CD8-positive, alpha-beta memory T cell (primary cell): ENCODE measurements at regions not wholly inside any gene's neighbourhood (a gene's known extent, or its start where the extent isn't known, plus 50 kb on each side); places are given as distances from the start of the nearest gene placed in this dataset.
A peak's percentile ranks its signal among the peaks of the same experiment; 100 is the strongest.

Source experiments
- CTCF ChIA-PET: fragments of 350-600 bp; sonication (Branson Sonifier 250); formaldehyde crosslinking; loops from one replicate; lab custom pipeline; 2021; ENCODE audit warnings: antibody characterized with exemption; lab: Charles Lee
- POLR2A ChIA-PET: fragments of 350-600 bp; sonication (Branson Sonifier 250); formaldehyde crosslinking; loops from one replicate; lab custom pipeline; 2021; ENCODE audit warnings: antibody characterized with exemption; lab: Charles Lee
- DNase-seq, 5 donors: peaks; one replicate each; pipeline versions ENCODE4 v3.0.0 to v3.0.0-alpha.2; 2020 to 2022; ENCODE audit warnings: mixed read lengths in 1 of 5
- H3K27ac ChIP-seq: one replicate; pipeline ENCODE4 v1.7.0; 2013; ENCODE audit warnings: low read depth, mild to moderate bottlenecking, low read length, moderate library complexity
- H3K27me3 ChIP-seq: 2 replicates; pipeline ENCODE4 v1.7.0; 2013; ENCODE audit warnings: low read length, mild to moderate bottlenecking; ENCODE audit not compliant: insufficient read depth, poor library complexity, severe bottlenecking
- H3K36me3 ChIP-seq: 2 replicates; pipeline ENCODE4 v1.7.0; 2013; ENCODE audit warnings: mild to moderate bottlenecking, low read length, moderate library complexity; ENCODE audit not compliant: insufficient read depth
- H3K4me1 ChIP-seq: 2 replicates; pipeline ENCODE4 v1.7.0; 2013; ENCODE audit warnings: mild to moderate bottlenecking, low read length, moderate library complexity; ENCODE audit not compliant: insufficient read depth
- H3K4me3 ChIP-seq: 2 replicates; pipeline ENCODE4 v1.7.0; 2013; ENCODE audit warnings: mild to moderate bottlenecking, low read length
- H3K9me3 ChIP-seq: 2 replicates; pipeline ENCODE4 v1.7.0; 2013; ENCODE audit warnings: mild to moderate bottlenecking, low read length
- H3K27ac Mint-ChIP-seq, 8 donors: one replicate each; pipeline ENCODE4 v1.8.0; 2020 to 2021; ENCODE audit warnings: mixed read lengths in 8 of 8, mild to moderate bottlenecking in 6 of 8, inconsistent platforms in 3 of 8, moderate library complexity in 3 of 8
- H3K27me3 Mint-ChIP-seq, 2 donors: one replicate each; pipeline ENCODE4 v1.8.0; 2020 to 2021; ENCODE audit warnings: mixed read lengths in 2 of 2, mild to moderate bottlenecking in 1 of 2, moderate library complexity in 1 of 2
- H3K36me3 Mint-ChIP-seq, 3 donors: one replicate each; pipeline ENCODE4 v1.8.0; 2020 to 2021; ENCODE audit warnings: mixed read lengths in 3 of 3, inconsistent platforms in 1 of 3, mild to moderate bottlenecking in 1 of 3
- H3K4me1 Mint-ChIP-seq, 3 donors: one replicate each; pipeline ENCODE4 v1.8.0; 2020 to 2021; ENCODE audit warnings: mixed read lengths in 3 of 3, inconsistent platforms in 1 of 3, mild to moderate bottlenecking in 1 of 3
- H3K4me3 Mint-ChIP-seq, 7 donors: one replicate each; pipeline ENCODE4 v1.8.0; 2020 to 2021; ENCODE audit warnings: mixed read lengths in 7 of 7, mild to moderate bottlenecking in 6 of 7, moderate library complexity in 4 of 7, inconsistent platforms in 2 of 7
- H3K9me3 Mint-ChIP-seq, 5 donors: one replicate each; pipeline ENCODE4 v1.8.0; 2020 to 2022; ENCODE audit warnings: mixed read lengths in 5 of 5, mild to moderate bottlenecking in 3 of 5, moderate library complexity in 2 of 5, inconsistent platforms in 1 of 5

DNA sequence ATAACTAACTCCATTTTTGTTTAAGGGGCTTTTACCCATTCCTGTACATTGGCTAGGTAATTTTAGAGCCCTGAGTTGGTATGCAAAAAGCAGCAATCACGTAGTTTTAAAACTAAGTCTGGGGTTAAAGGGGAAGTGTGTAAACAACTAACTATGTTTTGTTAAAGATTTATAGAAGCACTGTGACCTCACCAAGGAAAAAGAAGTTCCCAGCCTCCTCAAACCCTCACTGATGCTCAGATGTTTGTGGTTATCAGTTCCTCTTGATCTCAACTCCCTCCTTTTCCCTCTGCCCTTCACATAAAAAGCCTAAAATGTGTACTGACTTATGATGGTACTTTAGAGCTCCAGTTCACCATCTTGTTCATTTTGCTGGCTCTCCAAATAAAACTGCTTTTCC is 119.9 kb upstream of the IRX6 start:
- Mint-ChIP-seq H3K4me3 (no peak overlapping the region), H3K4me1 (peaks cover 3 to 4% (median 4%) of the 10 kb centered on the region in 3 donors), H3K27me3 (no peaks in the 10 kb centered on the region), H3K36me3 (no peaks in the 10 kb centered on the region), H3K9me3 (peaks cover 0 to 2% (median 0%) of the 10 kb centered on the region in 5 donors), H3K27ac (no peak overlapping the region)
- ChIA-PET POLR2A (no interaction called here), CTCF (no interaction called here)
- Histone ChIP-seq H3K36me3 (no peaks in the 10 kb centered on the region), H3K27me3 (no peaks in the 10 kb centered on the region), H3K4me3 (no peak overlapping the region), H3K4me1 (no peaks in the 10 kb centered on the region), H3K27ac (no peak overlapping the region), H3K9me3 (no peaks in the 10 kb centered on the region)
- no peak for DNase-seq

DNA sequence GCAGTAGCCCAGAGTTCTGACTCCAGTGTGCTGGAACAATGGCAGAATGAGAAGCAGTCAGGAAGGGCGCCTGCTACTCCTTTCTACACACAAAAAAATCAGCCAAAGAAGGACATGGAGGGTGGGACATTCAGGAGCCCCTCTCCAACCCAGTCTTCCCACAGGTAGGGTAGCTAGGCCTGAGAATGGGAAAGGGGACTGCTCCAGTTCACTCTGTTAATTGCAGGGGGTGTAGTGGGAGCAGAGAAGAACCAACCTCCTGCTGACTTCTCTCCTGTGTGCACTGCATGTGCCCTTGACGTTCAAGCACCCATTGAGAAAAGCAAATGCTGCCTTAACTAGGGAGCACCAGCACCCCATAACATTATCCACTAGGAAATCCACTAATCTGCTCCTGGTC is 119.1 kb upstream of the IRX6 start:
- peaks cover 0 to 2% (median 0%) of the 10 kb centered on the region in 5 donors for H3K9me3 Mint-ChIP-seq
- H3K4me3 ChIP-seq = no peak overlapping the region
- H3K36me3 ChIP-seq = no peaks in the 10 kb centered on the region
- CTCF ChIA-PET = no interaction called here
- H3K27me3 ChIP-seq = no peaks in the 10 kb centered on the region
- H3K4me1 Mint-ChIP-seq = peaks cover 3 to 4% (median 4%) of the 10 kb centered on the region in 3 donors
- H3K36me3 Mint-ChIP-seq = no peaks in the 10 kb centered on the region
- no peaks in the 10 kb centered on the region for H3K4me1 ChIP-seq
- H3K4me3 Mint-ChIP-seq = no peak overlapping the region
- no peaks in the 10 kb centered on the region for H3K27me3 Mint-ChIP-seq
- peak overlapping the region in 1 of 8 donors; percentile 3 for H3K27ac Mint-ChIP-seq
- H3K9me3 ChIP-seq = no peaks in the 10 kb centered on the region
- no peak overlapping the region for H3K27ac ChIP-seq
- no peak for DNase-seq
- POLR2A ChIA-PET = no interaction called here

- no peaks in the 10 kb centered on the region for H3K9me3 ChIP-seq
These were observed 116.1 kb upstream of the IRX6 start for GRCh38 chr16:55207693-55208428.

GRCh38 chr16:55209626-55210025 is 114.4 kb upstream of the IRX6 start:
- H3K36me3 ChIP-seq = no peaks in the 10 kb centered on the region
- CTCF ChIA-PET = no interaction called here
- no peaks in the 10 kb centered on the region for H3K27me3 ChIP-seq
- Mint-ChIP-seq H3K4me1 (no peaks in the 10 kb centered on the region), H3K9me3 (peaks cover 0 to 2% (median 0%) of the 10 kb centered on the region in 5 donors), H3K36me3 (no peaks in the 10 kb centered on the region), H3K4me3 (no peak overlapping the region), H3K27me3 (peaks cover 0 to 4% of the 10 kb centered on the region in 2 donors), H3K27ac (no peak overlapping the region)
- H3K4me1 ChIP-seq = no peaks in the 10 kb centered on the region
- POLR2A ChIA-PET = no interaction called here
- H3K27ac ChIP-seq = no peak overlapping the region
- no peak for DNase-seq
- H3K9me3 ChIP-seq = no peaks in the 10 kb centered on the region
- H3K4me3 ChIP-seq = no peak overlapping the region

More at GRCh38 chr16:55207693-55208428, 116.1 kb upstream of the IRX6 start:
- no peak overlapping the region for H3K4me3 Mint-ChIP-seq
- ChIA-PET CTCF (no interaction called here), POLR2A (no interaction called here)
- no peak overlapping the region for H3K27ac Mint-ChIP-seq
- H3K36me3 ChIP-seq = no peaks in the 10 kb centered on the region
- H3K36me3 Mint-ChIP-seq = no peaks in the 10 kb centered on the region
- no peaks in the 10 kb centered on the region for H3K27me3 Mint-ChIP-seq
- H3K4me1 Mint-ChIP-seq = peaks cover 0 to 1% (median 0%) of the 10 kb centered on the region in 3 donors
- no peaks in the 10 kb centered on the region for H3K27me3 ChIP-seq
- H3K4me1 ChIP-seq = no peaks in the 10 kb centered on the region
- DNase-seq = no peak
- H3K4me3 ChIP-seq = no peak overlapping the region
- peaks cover 0 to 2% (median 0%) of the 10 kb centered on the region in 5 donors for H3K9me3 Mint-ChIP-seq
- no peak overlapping the region for H3K27ac ChIP-seq

- Mint-ChIP-seq H3K27me3 (peaks cover 0 to 4% of the 10 kb centered on the region in 2 donors), H3K4me1 (no peaks in the 10 kb centered on the region), H3K9me3 (no peaks in the 10 kb centered on the region), H3K27ac (no peak overlapping the region), H3K4me3 (no peak overlapping the region), H3K36me3 (no peaks in the 10 kb centered on the region)
- ChIA-PET CTCF (no interaction called here), POLR2A (no interaction called here)
- no peaks in the 10 kb centered on the region for H3K27me3 ChIP-seq
- H3K9me3 ChIP-seq = no peaks in the 10 kb centered on the region
- no peak overlapping the region for H3K27ac ChIP-seq
- no peak overlapping the region for H3K4me3 ChIP-seq
- no peak for DNase-seq
- no peaks in the 10 kb centered on the region for H3K4me1 ChIP-seq
- H3K36me3 ChIP-seq = no peaks in the 10 kb centered on the region
These were observed 111.2 kb upstream of the IRX6 start for GRCh38 chr16:55212791-55213190.

DNA sequence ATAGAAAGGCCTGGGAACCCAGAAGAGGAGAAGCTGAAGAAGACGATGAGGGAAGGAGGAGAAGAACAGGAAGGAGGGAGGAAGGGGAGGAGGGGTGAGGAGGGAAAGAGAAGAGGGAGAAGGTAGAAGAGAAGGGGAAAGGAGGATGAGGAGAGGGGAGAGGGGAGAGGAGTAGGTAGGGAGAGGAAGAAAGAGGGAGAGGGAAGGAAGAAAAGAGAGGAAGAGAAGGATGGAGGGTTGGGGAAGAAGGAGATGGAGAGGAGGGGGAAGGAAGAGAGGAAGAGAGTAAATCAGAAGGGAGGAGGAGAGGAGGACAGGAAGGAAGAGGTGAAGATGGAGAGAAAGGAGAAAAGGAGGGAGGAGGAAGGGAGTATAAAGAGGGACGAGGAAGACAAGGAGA is 109.6 kb upstream of the IRX6 start:
- Histone ChIP-seq H3K27ac (no peak overlapping the region), H3K27me3 (no peaks in the 10 kb centered on the region), H3K9me3 (no peaks in the 10 kb centered on the region), H3K4me1 (no peaks in the 10 kb centered on the region), H3K4me3 (no peak overlapping the region), H3K36me3 (no peaks in the 10 kb centered on the region)
- Mint-ChIP-seq H3K27ac (no peak overlapping the region), H3K4me1 (no peaks in the 10 kb centered on the region), H3K36me3 (no peaks in the 10 kb centered on the region), H3K27me3 (peaks cover 1 to 4% of the 10 kb centered on the region in 2 donors), H3K4me3 (no peak overlapping the region), H3K9me3 (no peaks in the 10 kb centered on the region)
- CTCF ChIA-PET = no interaction called here
- DNase-seq = no peak
- POLR2A ChIA-PET = no interaction called here

GRCh38 chr16:55214974-55215494 is 109.0 kb upstream of the IRX6 start:
- H3K27me3 Mint-ChIP-seq = peaks cover 1 to 7% of the 10 kb centered on the region in 2 donors
- Histone ChIP-seq H3K4me1 (no peaks in the 10 kb centered on the region), H3K36me3 (no peaks in the 10 kb centered on the region), H3K4me3 (no peak overlapping the region), H3K27ac (no peak overlapping the region), H3K9me3 (no peaks in the 10 kb centered on the region), H3K27me3 (no peaks in the 10 kb centered on the region)
- ChIA-PET CTCF (no interaction called here), POLR2A (no interaction called here)
- DNase-seq = no peak
- no peaks in the 10 kb centered on the region for H3K9me3 Mint-ChIP-seq
- H3K4me1 Mint-ChIP-seq = no peaks in the 10 kb centered on the region
- H3K36me3 Mint-ChIP-seq = no peaks in the 10 kb centered on the region
- H3K4me3 Mint-ChIP-seq = no peak overlapping the region
- H3K27ac Mint-ChIP-seq = no peak overlapping the region

GRCh38 chr16:55217392-55217791 is 106.6 kb upstream of the IRX6 start:
- Histone ChIP-seq H3K27me3 (no peaks in the 10 kb centered on the region), H3K4me1 (no peaks in the 10 kb centered on the region), H3K4me3 (no peak overlapping the region), H3K9me3 (no peaks in the 10 kb centered on the region), H3K27ac (no peak overlapping the region), H3K36me3 (no peaks in the 10 kb centered on the region)
- Mint-ChIP-seq H3K36me3 (no peaks in the 10 kb centered on the region), H3K4me3 (no peak overlapping the region), H3K27ac (no peak overlapping the region), H3K4me1 (no peaks in the 10 kb centered on the region), H3K9me3 (no peaks in the 10 kb centered on the region), H3K27me3 (peaks cover 1 to 7% of the 10 kb centered on the region in 2 donors)
- ChIA-PET POLR2A (no interaction called here), CTCF (no interaction called here)
- no peak for DNase-seq
